SK-N-SH treated with all-trans-retinoic acid at 6 μM for 48 hours (cell line): ENCODE measurements at regions not wholly inside any gene's neighbourhood (a gene's known extent, or its start where the extent isn't known, plus 50 kb on each side); places are given as distances from the start of the nearest gene placed in this dataset.

Experiments used
- ATAC-seq: fragments of 200-7000 bp; cut with Tn5 transposase; 3 replicates; pipeline ENCODE4 v1.9.1; 2020; ENCODE audit warnings: mild to moderate bottlenecking, moderate library complexity
- ARNTL ChIP-seq: fragments of 450-650 bp; formaldehyde crosslinking; IDR thresholded peaks from 2 replicates; pipeline ENCODE4 v1.5.0; 2020; ENCODE audit warnings: low read depth, mild to moderate bottlenecking, moderate library complexity, borderline replicate concordance
- CSDC2 ChIP-seq: fragments of 250-450 bp; sonication (Bioruptor Pico); IDR thresholded peaks from 2 replicates; pipeline ENCODE4 v1.5.0; 2020; ENCODE audit warnings: mild to moderate bottlenecking, moderate library complexity
- GLIS3 ChIP-seq: fragments of 250-450 bp; sonication (Bioruptor Pico); IDR thresholded peaks from 2 replicates; pipeline ENCODE4 v1.5.0; 2020; ENCODE audit warnings: mild to moderate bottlenecking, moderate library complexity
- ISL1 ChIP-seq: fragments of 250-450 bp; sonication (Bioruptor Pico); IDR thresholded peaks from 2 replicates; pipeline ENCODE4 v2.1.2; 2022; ENCODE audit warnings: mild to moderate bottlenecking, moderate library complexity
- OSR1 ChIP-seq: fragments of 250-450 bp; sonication (Bioruptor Pico); IDR thresholded peaks from 2 replicates; pipeline ENCODE4 v1.8.0; 2022; ENCODE audit warnings: moderate library complexity, mild to moderate bottlenecking, inconsistent platforms
- PATZ1 ChIP-seq: fragments of 250-450 bp; sonication (Bioruptor Pico); IDR thresholded peaks from 2 replicates; pipeline ENCODE4 v1.8.0; 2020; ENCODE audit warnings: mild to moderate bottlenecking, moderate library complexity, borderline replicate concordance
- PPARA ChIP-seq: fragments of 250-450 bp; sonication (Bioruptor Pico); IDR thresholded peaks from 2 replicates; pipeline ENCODE4 v1.5.0; 2020; ENCODE audit warnings: mild to moderate bottlenecking, borderline replicate concordance
- RARB ChIP-seq: fragments of 250-450 bp; sonication (Bioruptor Pico); IDR thresholded peaks from 2 replicates; pipeline ENCODE4 v1.8.0; 2021; ENCODE audit warnings: mild to moderate bottlenecking, moderate library complexity
- SNAI2 ChIP-seq: fragments of 250-450 bp; sonication (Bioruptor Pico); IDR thresholded peaks from 2 replicates; pipeline ENCODE4 v1.5.0; 2020; ENCODE audit warnings: mild to moderate bottlenecking, moderate library complexity
- TCF4 ChIP-seq: fragments of 250-450 bp; sonication (Bioruptor Pico); IDR thresholded peaks from 2 replicates; pipeline ENCODE4 v1.8.0; 2021; ENCODE audit warnings: mild to moderate bottlenecking, moderate library complexity, borderline replicate concordance
- TOX ChIP-seq: fragments of 250-450 bp; sonication (Bioruptor Pico); IDR thresholded peaks from 2 replicates; pipeline ENCODE4 v1.8.0; 2021; ENCODE audit warnings: mild to moderate bottlenecking, moderate library complexity, borderline replicate concordance
- TSHZ2 ChIP-seq: fragments of 250-450 bp; sonication (Bioruptor Pico); IDR thresholded peaks from 2 replicates; pipeline ENCODE4 v1.5.0; 2020; ENCODE audit warnings: mild to moderate bottlenecking, moderate library complexity
- ZFP3 ChIP-seq: fragments of 250-450 bp; sonication (Bioruptor Pico); IDR thresholded peaks from 2 replicates; pipeline ENCODE4 v1.5.0; 2020; ENCODE audit warnings: mild to moderate bottlenecking, moderate library complexity
- ZFP30 ChIP-seq: fragments of 450-650 bp; formaldehyde crosslinking; IDR thresholded peaks from 2 replicates; pipeline ENCODE4 v1.5.0; 2022; ENCODE audit warnings: mild to moderate bottlenecking, moderate library complexity
- ZNF565 ChIP-seq: fragments of 450-650 bp; formaldehyde crosslinking; conservative IDR thresholded peaks from 2 replicates; pipeline ENCODE4 v1.5.0; 2020; ENCODE audit warnings: low read depth, mild to moderate bottlenecking, moderate library complexity
- ZNF70 ChIP-seq: fragments of 450-650 bp; formaldehyde crosslinking; IDR thresholded peaks from 2 replicates; pipeline ENCODE4 v1.5.0; 2020; ENCODE audit warnings: mild to moderate bottlenecking, moderate library complexity
- ZNF8 ChIP-seq: fragments of 450-650 bp; formaldehyde crosslinking; IDR thresholded peaks from 2 replicates; pipeline ENCODE4 v1.5.0; 2020; ENCODE audit warnings: mild to moderate bottlenecking, moderate library complexity
- TF ChIP-seq, protein P1 (sequence below): fragments of 250-450 bp; sonication (Bioruptor Pico); IDR thresholded peaks from 2 replicates; pipeline ENCODE4 v1.5.1; 2021; ENCODE audit warnings: mild to moderate bottlenecking, moderate library complexity
- TF ChIP-seq, protein P2 (sequence below): fragments of 250-450 bp; sonication (Bioruptor Pico); IDR thresholded peaks from 2 replicates; pipeline ENCODE4 v1.5.1; 2020; ENCODE audit warnings: low read depth, mild to moderate bottlenecking, moderate library complexity

DNA sequence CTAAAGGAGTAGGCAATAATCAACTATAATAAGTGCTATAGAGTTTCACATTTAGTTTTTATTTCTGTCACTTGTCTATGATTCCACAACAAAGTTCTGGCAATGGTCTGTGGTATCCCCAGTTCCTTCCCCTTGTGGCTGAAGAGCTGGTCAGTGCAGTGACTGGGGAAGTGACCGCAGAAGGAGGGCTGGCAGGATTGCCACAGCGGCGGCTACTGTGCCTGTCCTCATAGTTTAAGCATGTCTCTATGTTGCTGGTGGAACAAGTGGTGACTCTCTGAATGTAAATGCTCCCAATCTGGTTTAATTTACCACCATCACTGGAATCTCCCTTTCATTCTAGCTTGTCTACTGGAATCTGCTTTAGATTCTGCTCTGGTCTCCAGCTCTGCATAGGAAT is 170.6 kb upstream of the GK2 start:
- ATAC-seq, result no peak
- TF ChIP-seq ARNTL (CRISPR knock-in tag), result no peak
- TF ChIP-seq, protein P1, sequence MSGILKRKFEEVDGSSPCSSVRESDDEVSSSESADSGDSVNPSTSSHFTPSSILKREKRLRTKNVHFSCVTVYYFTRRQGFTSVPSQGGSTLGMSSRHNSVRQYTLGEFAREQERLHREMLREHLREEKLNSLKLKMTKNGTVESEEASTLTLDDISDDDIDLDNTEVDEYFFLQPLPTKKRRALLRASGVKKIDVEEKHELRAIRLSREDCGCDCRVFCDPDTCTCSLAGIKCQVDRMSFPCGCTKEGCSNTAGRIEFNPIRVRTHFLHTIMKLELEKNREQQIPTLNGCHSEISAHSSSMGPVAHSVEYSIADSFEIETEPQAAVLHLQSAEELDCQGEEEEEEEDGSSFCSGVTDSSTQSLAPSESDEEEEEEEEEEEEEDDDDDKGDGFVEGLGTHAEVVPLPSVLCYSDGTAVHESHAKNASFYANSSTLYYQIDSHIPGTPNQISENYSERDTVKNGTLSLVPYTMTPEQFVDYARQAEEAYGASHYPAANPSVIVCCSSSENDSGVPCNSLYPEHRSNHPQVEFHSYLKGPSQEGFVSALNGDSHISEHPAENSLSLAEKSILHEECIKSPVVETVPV (CRISPR knock-in tag), result no peak
- TF ChIP-seq, protein P2, sequence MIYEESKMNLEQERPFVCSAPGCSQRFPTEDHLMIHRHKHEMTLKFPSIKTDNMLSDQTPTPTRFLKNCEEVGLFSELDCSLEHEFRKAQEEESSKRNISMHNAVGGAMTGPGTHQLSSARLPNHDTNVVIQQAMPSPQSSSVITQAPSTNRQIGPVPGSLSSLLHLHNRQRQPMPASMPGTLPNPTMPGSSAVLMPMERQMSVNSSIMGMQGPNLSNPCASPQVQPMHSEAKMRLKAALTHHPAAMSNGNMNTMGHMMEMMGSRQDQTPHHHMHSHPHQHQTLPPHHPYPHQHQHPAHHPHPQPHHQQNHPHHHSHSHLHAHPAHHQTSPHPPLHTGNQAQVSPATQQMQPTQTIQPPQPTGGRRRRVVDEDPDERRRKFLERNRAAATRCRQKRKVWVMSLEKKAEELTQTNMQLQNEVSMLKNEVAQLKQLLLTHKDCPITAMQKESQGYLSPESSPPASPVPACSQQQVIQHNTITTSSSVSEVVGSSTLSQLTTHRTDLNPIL, result no peak

DNA sequence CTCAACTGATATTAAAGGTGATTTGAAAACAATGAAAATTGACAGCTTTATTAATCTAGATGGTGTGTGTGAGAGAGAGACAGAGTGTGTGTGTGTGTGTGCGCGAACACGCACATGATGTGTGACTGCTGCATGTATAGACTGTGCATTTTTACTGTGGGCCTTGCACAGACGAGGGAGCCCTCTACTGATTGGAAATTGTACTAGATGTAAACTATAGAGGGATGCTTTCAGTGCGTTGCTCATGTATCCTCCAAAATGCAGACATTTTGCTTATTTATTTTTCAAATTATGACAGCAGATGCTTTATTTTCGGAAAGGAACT is 168.4 kb upstream of the GK2 start:
- TF ChIP-seq ISL1 (CRISPR knock-in tag), result no peak
- no peak for TF ChIP-seq TSHZ2
- no peak for TF ChIP-seq ZFP3
- TF ChIP-seq OSR1 (CRISPR knock-in tag), result no peak
- TF ChIP-seq PPARA, result no peak
- TF ChIP-seq, protein P1 (CRISPR knock-in tag), result no peak
- no peak for TF ChIP-seq ZNF565 (CRISPR knock-in tag)
- no peak for TF ChIP-seq PATZ1 (CRISPR knock-in tag)
- TF ChIP-seq TCF4 (CRISPR knock-in tag), result no peak
- TF ChIP-seq TOX, result no peak
- TF ChIP-seq, all 23 proteins: peak for 0
- peak; percentile 99 for ATAC-seq

GRCh38 chr4:79575709-79576428 is 167.8 kb upstream of the GK2 start:
- peak; percentile 41; the same call in 2 of the 3 replicates for ATAC-seq
- TF ChIP-seq TOX (no peak), ZNF70 (CRISPR knock-in tag) (no peak), ZNF565 (CRISPR knock-in tag) (no peak), ISL1 (CRISPR knock-in tag) (no peak), TSHZ2 (no peak), PPARA (no peak), GLIS3 (CRISPR knock-in tag) (no peak), TCF4 (CRISPR knock-in tag) (no peak), ZFP30 (no peak), CSDC2 (CRISPR knock-in tag) (no peak), RARB (CRISPR knock-in tag) (no peak), OSR1 (CRISPR knock-in tag) (no peak), ZNF8 (CRISPR knock-in tag) (no peak), SNAI2 (CRISPR knock-in tag) (no peak), PATZ1 (CRISPR knock-in tag) (no peak)
- TF ChIP-seq, all 23 proteins: peak for 0
